ENCODE measurements at regions not wholly inside any gene's neighbourhood (a gene's known extent, or its start where the extent isn't known, plus 50 kb on each side); places are given as distances from the start of the nearest gene placed in this dataset.

- no peak for TF ChIP-seq CTCF (conservative IDR thresholded peaks at IDR 0.05 in 1 of 2, IDR thresholded peaks at IDR 0.05 in 1 of 2; ENCODE audit: extremely low read depth in 1 of 2, insufficient read depth in 1 of 2, low read depth in 1 of 2, low read length in 2 of 2)
- no peak for TF ChIP-seq EZH2 (IDR thresholded peaks at IDR 0.05; ENCODE audit: borderline replicate concordance, low read length)
Measured at GRCh38 chr9:89998633-89999032, 393.8 kb downstream of the GADD45G start.

Data from mammary epithelial cell (primary cell).